T-helper 17 cell (primary cell): ENCODE measurements at regions not wholly inside any gene's neighbourhood (a gene's known extent, or its start where the extent isn't known, plus 50 kb on each side); places are given as distances from the start of the nearest gene placed in this dataset.

ENCODE experiments used
- ATAC-seq: fragments of 150-1000 bp; cut with Tn5 transposase; 2 replicates; pipeline ENCODE4 v1.10.0; 2021; ENCODE audit warnings: mild to moderate bottlenecking, moderate library complexity
- DNase-seq, 3 donors: peaks; one replicate each; pipeline versions ENCODE4 v3.0.0 to v3.0.0-alpha.2; 2020 to 2021
- H3K9me3 ChIP-seq: one replicate; pipeline ENCODE4 v1.7.0; 2013; ENCODE audit warnings: low read length, mild to moderate bottlenecking; ENCODE audit not compliant: control insufficient read depth, poor library complexity, severe bottlenecking
- H3K27ac Mint-ChIP-seq: one replicate; pipeline ENCODE4 v1.8.0; 2022; ENCODE audit warnings: mild to moderate bottlenecking, moderate library complexity, mixed read lengths
- H3K27me3 Mint-ChIP-seq: one replicate; pipeline ENCODE4 v1.8.0; 2022; ENCODE audit warnings: mixed read lengths
- H3K36me3 Mint-ChIP-seq: one replicate; pipeline ENCODE4 v1.8.0; 2022; ENCODE audit warnings: low read depth, mixed read lengths
- H3K4me1 Mint-ChIP-seq: one replicate; pipeline ENCODE4 v1.8.0; 2022; ENCODE audit warnings: mild to moderate bottlenecking, mixed read lengths
- H3K4me3 Mint-ChIP-seq: one replicate; pipeline ENCODE4 v1.8.0; 2022; ENCODE audit warnings: mild to moderate bottlenecking, moderate library complexity, mixed read lengths

- DNase-seq (no peak), ATAC-seq (no peak)
- Mint-ChIP-seq H3K4me1 (peaks cover 3% of the 10 kb centered on the region), H3K4me3 (no peak overlapping the region), H3K36me3 (no peaks in the 10 kb centered on the region), H3K27me3 (peaks cover 28% of the 10 kb centered on the region), H3K27ac (no peak overlapping the region)
- no peaks in the 10 kb centered on the region for H3K9me3 ChIP-seq
Measured at GRCh38 chr2:41904459-41904858, 143.4 kb upstream of the PKDCC start.

DNA sequence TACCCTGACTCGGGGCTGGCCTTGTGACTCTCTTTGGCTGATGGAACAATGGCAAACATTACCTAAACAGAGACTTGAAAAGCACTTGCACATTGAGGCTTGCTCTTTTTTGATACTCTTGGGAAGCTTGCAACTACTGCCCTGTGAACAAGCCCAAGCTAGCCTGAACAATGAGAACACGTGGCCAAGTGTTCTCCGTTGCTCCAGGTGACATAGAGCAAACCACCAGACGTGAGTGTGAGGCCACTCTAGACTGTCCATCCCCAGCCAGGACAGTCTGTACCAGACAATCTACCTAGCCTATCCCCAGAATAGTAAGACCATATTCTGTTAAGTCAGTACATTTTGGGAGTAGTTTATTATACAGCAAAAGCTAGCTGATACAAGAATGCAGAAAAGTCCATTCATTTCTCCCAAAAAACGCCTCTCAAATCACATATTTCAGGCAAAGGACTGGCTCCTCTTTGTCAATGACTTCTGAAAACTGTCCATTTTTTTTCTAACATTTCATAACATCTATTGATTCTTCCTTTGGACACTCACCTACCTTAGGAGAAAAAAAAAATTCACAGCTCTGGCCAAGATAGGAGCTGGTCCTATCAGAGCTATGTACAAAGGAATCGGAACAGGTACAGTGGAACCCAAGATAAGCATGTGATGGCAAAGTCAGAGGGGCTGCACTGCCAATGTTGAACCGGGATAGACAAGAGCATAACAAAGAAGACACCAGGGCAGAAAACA is 142.1 kb upstream of the PKDCC start:
- peaks cover 6% of the 10 kb centered on the region for H3K4me1 Mint-ChIP-seq
- H3K4me3 Mint-ChIP-seq = no peak overlapping the region
- no peak overlapping the region for H3K27ac Mint-ChIP-seq
- no peaks in the 10 kb centered on the region for H3K9me3 ChIP-seq
- H3K36me3 Mint-ChIP-seq = no peaks in the 10 kb centered on the region
- ATAC-seq (no peak), DNase-seq (no peak)
- peaks cover 28% of the 10 kb centered on the region for H3K27me3 Mint-ChIP-seq

- ATAC-seq (no peak), DNase-seq (no peak)
- no peaks in the 10 kb centered on the region for H3K36me3 Mint-ChIP-seq
- peaks cover 31% of the 10 kb centered on the region for H3K27me3 Mint-ChIP-seq
- peaks cover 6% of the 10 kb centered on the region for H3K4me1 Mint-ChIP-seq
- no peaks in the 10 kb centered on the region for H3K9me3 ChIP-seq
- H3K4me3 Mint-ChIP-seq = no peak overlapping the region
- H3K27ac Mint-ChIP-seq = no peak overlapping the region
Measured at GRCh38 chr2:41906338-41906725, 141.5 kb upstream of the PKDCC start.

DNA sequence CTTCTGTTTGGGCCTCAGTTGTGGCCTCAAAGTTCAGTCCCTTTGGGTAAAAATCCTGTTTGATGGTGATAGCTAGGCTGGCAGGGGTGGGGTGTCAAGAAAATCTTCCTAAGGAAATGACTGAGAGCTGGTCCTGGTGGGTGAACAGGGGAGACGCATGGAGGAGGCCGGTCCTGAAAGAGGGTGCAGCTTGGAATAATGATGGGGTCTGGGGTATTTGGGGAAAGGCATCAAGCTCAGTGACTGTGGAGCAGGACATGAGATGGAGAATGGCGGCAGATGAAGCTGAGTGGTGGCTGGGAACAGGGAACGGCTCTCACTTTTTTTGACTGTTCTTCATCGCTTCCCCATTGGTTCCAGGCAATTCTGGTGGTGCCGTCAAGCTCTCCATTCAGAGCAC is 140.7 kb upstream of the PKDCC start:
- H3K9me3 ChIP-seq = no peaks in the 10 kb centered on the region
- H3K27me3 Mint-ChIP-seq = peaks cover 35% of the 10 kb centered on the region
- no peaks in the 10 kb centered on the region for H3K36me3 Mint-ChIP-seq
- DNase-seq (no peak), ATAC-seq (no peak)
- H3K4me3 Mint-ChIP-seq = no peak overlapping the region
- no peak overlapping the region for H3K27ac Mint-ChIP-seq
- peaks cover 9% of the 10 kb centered on the region for H3K4me1 Mint-ChIP-seq

DNA sequence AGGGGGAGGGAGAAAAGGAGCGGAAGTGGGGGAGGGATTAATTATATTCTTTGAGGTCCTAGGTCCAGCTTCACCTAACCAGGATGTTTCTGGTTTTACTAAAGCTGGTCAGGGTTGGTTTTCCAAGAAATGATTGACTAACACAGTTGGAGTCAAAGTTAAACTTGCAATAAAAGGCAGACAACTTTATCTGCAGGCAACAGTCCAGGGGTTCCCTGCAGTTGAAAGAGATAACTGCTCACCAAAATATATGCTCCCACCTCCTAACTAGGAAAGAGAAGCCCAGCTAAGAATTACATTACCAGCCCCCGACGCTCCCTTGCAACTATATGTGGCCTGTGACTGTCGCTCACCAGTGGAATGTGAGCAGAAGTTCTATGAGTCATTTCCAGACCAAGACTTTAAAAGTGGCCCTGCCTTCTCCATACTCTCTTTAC is 140.0 kb upstream of the PKDCC start:
- Mint-ChIP-seq H3K4me1 (peaks cover 9% of the 10 kb centered on the region), H3K27ac (no peak overlapping the region), H3K4me3 (no peak overlapping the region), H3K36me3 (no peaks in the 10 kb centered on the region), H3K27me3 (peaks cover 39% of the 10 kb centered on the region)
- DNase-seq = no peak
- ATAC-seq = no peak
- H3K9me3 ChIP-seq = no peaks in the 10 kb centered on the region

DNA sequence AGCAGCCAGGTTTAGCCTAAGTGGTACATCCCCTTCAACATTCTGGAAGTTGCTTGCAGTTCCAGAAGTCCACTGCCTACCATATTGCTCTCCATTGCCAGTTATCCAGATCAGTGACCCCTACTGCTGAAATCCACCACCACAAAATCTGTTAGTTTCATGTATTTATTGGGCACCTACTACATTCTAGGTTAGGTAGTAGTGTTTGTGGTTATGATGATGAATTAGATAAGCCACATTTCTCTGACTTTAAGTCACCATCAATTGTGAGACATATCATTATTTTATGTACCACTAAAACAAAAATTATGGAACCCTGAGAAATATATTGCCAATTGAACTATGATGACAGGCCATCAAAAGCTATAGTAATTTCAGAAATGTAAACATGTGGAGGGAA is 139.5 kb upstream of the PKDCC start:
- H3K4me1 Mint-ChIP-seq = peaks cover 9% of the 10 kb centered on the region
- H3K27me3 Mint-ChIP-seq = peaks cover 36% of the 10 kb centered on the region
- no peaks in the 10 kb centered on the region for H3K36me3 Mint-ChIP-seq
- no peaks in the 10 kb centered on the region for H3K9me3 ChIP-seq
- H3K27ac Mint-ChIP-seq = no peak overlapping the region
- no peak overlapping the region for H3K4me3 Mint-ChIP-seq
- DNase-seq (no peak), ATAC-seq (no peak)

GRCh38 chr2:41909584-41909983 is 138.2 kb upstream of the PKDCC start:
- H3K4me3 Mint-ChIP-seq = no peak overlapping the region
- H3K36me3 Mint-ChIP-seq = no peaks in the 10 kb centered on the region
- H3K27me3 Mint-ChIP-seq = peaks cover 41% of the 10 kb centered on the region
- DNase-seq = no peak
- H3K27ac Mint-ChIP-seq = no peak overlapping the region
- H3K9me3 ChIP-seq = no peaks in the 10 kb centered on the region
- H3K4me1 Mint-ChIP-seq = peaks cover 9% of the 10 kb centered on the region
- no peak for ATAC-seq

- Mint-ChIP-seq H3K36me3 (no peaks in the 10 kb centered on the region), H3K4me1 (peaks cover 9% of the 10 kb centered on the region), H3K27me3 (peaks cover 46% of the 10 kb centered on the region), H3K27ac (no peak overlapping the region), H3K4me3 (no peak overlapping the region)
- no peaks in the 10 kb centered on the region for H3K9me3 ChIP-seq
- DNase-seq (no peak), ATAC-seq (no peak)
Measured at GRCh38 chr2:41910126-41910525, 137.7 kb upstream of the PKDCC start.

- Mint-ChIP-seq H3K4me1 (peaks cover 9% of the 10 kb centered on the region), H3K4me3 (no peak overlapping the region), H3K27me3 (peaks cover 46% of the 10 kb centered on the region), H3K36me3 (no peaks in the 10 kb centered on the region), H3K27ac (no peak overlapping the region)
- H3K9me3 ChIP-seq = no peaks in the 10 kb centered on the region
- DNase-seq (no peak), ATAC-seq (no peak)
Measured at GRCh38 chr2:41911033-41911432, 136.8 kb upstream of the PKDCC start.

GRCh38 chr2:41912337-41912736 is 135.5 kb upstream of the PKDCC start:
- Mint-ChIP-seq H3K4me3 (no peak overlapping the region), H3K4me1 (peaks cover 11% of the 10 kb centered on the region), H3K27ac (no peak overlapping the region), H3K27me3 (peaks cover 40% of the 10 kb centered on the region), H3K36me3 (no peaks in the 10 kb centered on the region)
- DNase-seq = no peak
- ATAC-seq = no peak
- no peaks in the 10 kb centered on the region for H3K9me3 ChIP-seq

- no peak for DNase-seq
- H3K9me3 ChIP-seq = no peaks in the 10 kb centered on the region
- no peak overlapping the region for H3K27ac Mint-ChIP-seq
- no peaks in the 10 kb centered on the region for H3K36me3 Mint-ChIP-seq
- H3K4me1 Mint-ChIP-seq = peaks cover 11% of the 10 kb centered on the region
- H3K4me3 Mint-ChIP-seq = no peak overlapping the region
- ATAC-seq = no peak
- peaks cover 39% of the 10 kb centered on the region for H3K27me3 Mint-ChIP-seq
Measured at GRCh38 chr2:41912776-41913175, 135.0 kb upstream of the PKDCC start.

- Mint-ChIP-seq H3K27me3 (peaks cover 35% of the 10 kb centered on the region), H3K36me3 (no peaks in the 10 kb centered on the region), H3K27ac (no peak overlapping the region), H3K4me3 (no peak overlapping the region), H3K4me1 (peaks cover 10% of the 10 kb centered on the region)
- ATAC-seq (no peak), DNase-seq (no peak)
- no peaks in the 10 kb centered on the region for H3K9me3 ChIP-seq
Measured at GRCh38 chr2:41913311-41913710, 134.5 kb upstream of the PKDCC start.

GRCh38 chr2:41913921-41914609 is 133.8 kb upstream of the PKDCC start:
- no peak overlapping the region for H3K4me3 Mint-ChIP-seq
- DNase-seq (no peak), ATAC-seq (no peak)
- no peaks in the 10 kb centered on the region for H3K9me3 ChIP-seq
- H3K27ac Mint-ChIP-seq = no peak overlapping the region
- peaks cover 8% of the 10 kb centered on the region for H3K4me1 Mint-ChIP-seq
- no peaks in the 10 kb centered on the region for H3K36me3 Mint-ChIP-seq
- peaks cover 32% of the 10 kb centered on the region for H3K27me3 Mint-ChIP-seq

DNA sequence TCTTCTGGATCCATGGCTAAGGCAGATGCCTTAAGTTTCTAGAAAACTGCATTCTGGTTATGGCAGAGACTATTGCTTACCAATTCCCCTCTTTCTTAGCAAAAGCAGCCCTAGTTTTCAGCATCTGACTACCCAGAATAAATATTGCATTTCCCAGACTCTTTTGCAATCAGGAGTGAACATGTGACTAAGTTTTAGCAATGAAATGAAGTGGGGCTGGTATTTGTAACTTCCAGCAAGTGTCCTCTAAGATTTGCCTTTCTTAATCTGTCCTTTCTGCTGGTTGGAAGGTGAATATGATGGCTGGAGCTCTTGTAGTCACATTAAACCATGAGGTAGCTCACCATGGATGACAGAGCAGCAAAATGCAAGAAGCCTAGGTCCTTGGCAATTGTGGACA is 132.9 kb upstream of the PKDCC start:
- no peaks in the 10 kb centered on the region for H3K9me3 ChIP-seq
- Mint-ChIP-seq H3K4me3 (no peak overlapping the region), H3K36me3 (no peaks in the 10 kb centered on the region), H3K27ac (no peak overlapping the region), H3K4me1 (peaks cover 4% of the 10 kb centered on the region), H3K27me3 (peaks cover 32% of the 10 kb centered on the region)
- no peak for DNase-seq
- no peak for ATAC-seq
